SK-N-SH (cell line): ENCODE measurements at regions not wholly inside any gene's neighbourhood (a gene's known extent, or its start where the extent isn't known, plus 50 kb on each side); places are given as distances from the start of the nearest gene placed in this dataset.

Source experiments
- CTCF ChIA-PET: fragments of 300-600, 350-600 bp; formaldehyde crosslinking; extraction: SDS; loops from one replicate; lab custom pipeline; 2021; lab: Yijun Ruan, JAX
- POLR2A ChIA-PET: fragments of 350-600 bp; sonication (Branson Sonifier 250); formaldehyde crosslinking; extraction: SDS; loops from one replicate; lab custom pipeline; 2020; ENCODE audit warnings: antibody characterized with exemption, inconsistent platforms; lab: Yijun Ruan, JAX
- DNase-seq: peaks from one replicate; pipeline ENCODE4 v3.0.0; 2012
- H2AFZ ChIP-seq: fragments of 200-600 bp; sonication (generic); 2 replicates; pipeline ENCODE4 v1.8.1; 2016; ENCODE audit warnings: antibody characterized with exemption, mild to moderate bottlenecking, low read depth
- H3F3A ChIP-seq: fragments of 200-600 bp; sonication (generic); replicated peaks from 2 replicates; pipeline ENCODE3; 2016; ENCODE audit warnings: antibody characterized with exemption, mild to moderate bottlenecking; ENCODE audit not compliant: insufficient read depth
- H3K27ac ChIP-seq, 2 experiments: fragments of 200-500 bp in 1 of 2; fragments of 200-600 bp in 1 of 2; sonication (Bioruptor generic) in 1 of 2; sonication (generic), shearing (Covaris generic) in 1 of 2; 2 replicates each; pipeline versions ENCODE4 v1.5.1 to v1.6.1; 2014 to 2016; ENCODE audit warnings: low read depth in 2 of 2, inconsistent platforms in 1 of 2, low read length in 1 of 2, mild to moderate bottlenecking in 1 of 2, mixed read lengths in 1 of 2
- H3K27me3 ChIP-seq: fragments of 200-600 bp; sonication (generic), shearing (Covaris generic); 2 replicates; pipeline ENCODE4 v1.6.1; 2016; ENCODE audit warnings: mixed run types; ENCODE audit not compliant: insufficient read depth
- H3K36me3 ChIP-seq, 2 experiments: fragments of 200-500 bp in 1 of 2; fragments of 200-600 bp in 1 of 2; sonication (Bioruptor generic) in 1 of 2; sonication (generic) in 1 of 2; replicated peaks in 1 of 2; 2 replicates each; pipeline versions ENCODE3 to v1.5.1; 2014 to 2016; ENCODE audit warnings: low read length in 1 of 2, mild to moderate bottlenecking in 1 of 2; ENCODE audit not compliant: insufficient read depth in 2 of 2, control insufficient read depth in 1 of 2
- H3K4me1 ChIP-seq, 2 experiments: fragments of 200-500 bp in 1 of 2; fragments of 200-600 bp in 1 of 2; sonication (Bioruptor generic) in 1 of 2; sonication (generic), shearing (Covaris generic) in 1 of 2; 2 replicates each; pipeline versions ENCODE4 v1.5.1 to v1.6.1; 2014 to 2016; ENCODE audit warnings: low read depth in 1 of 2, low read length in 1 of 2, mixed run types in 1 of 2; ENCODE audit not compliant: insufficient read depth in 2 of 2, control insufficient read depth in 1 of 2
- H3K4me2 ChIP-seq: fragments of 200-600 bp; sonication (generic), shearing (Covaris generic); 2 replicates; pipeline ENCODE4 v1.6.1; 2017; ENCODE audit warnings: mixed run types
- H3K4me3 ChIP-seq, 2 experiments: fragments of 200-500 bp in 1 of 2; fragments of 200-600 bp in 1 of 2; sonication (Bioruptor generic) in 1 of 2; sonication (generic), shearing (Covaris generic) in 1 of 2; 2 replicates each; pipeline versions ENCODE4 v1.5.1 to v1.8.1; 2014 to 2016; ENCODE audit warnings: low read depth in 2 of 2, inconsistent platforms in 1 of 2, low read length in 1 of 2, mild to moderate bottlenecking in 1 of 2, mixed read lengths in 1 of 2, moderate library complexity in 1 of 2
- H3K79me2 ChIP-seq: fragments of 200-600 bp; sonication (generic); 2 replicates; pipeline ENCODE4 v1.8.1; 2017; ENCODE audit warnings: mild to moderate bottlenecking; ENCODE audit not compliant: insufficient read depth
- H3K9ac ChIP-seq: fragments of 200-600 bp; sonication (generic); 2 replicates; pipeline ENCODE4 v1.6.1; 2017; ENCODE audit warnings: mixed run types
- H3K9me2 ChIP-seq: fragments of 200-600 bp; sonication (generic); 2 replicates; pipeline ENCODE4 v1.6.1; 2017; ENCODE audit warnings: mixed run types
- H3K9me3 ChIP-seq: fragments of 200-600 bp; sonication (generic); 2 replicates; pipeline ENCODE4 v1.6.1; 2017; ENCODE audit warnings: mixed run types, mild to moderate bottlenecking, moderate library complexity
- H4K20me1 ChIP-seq: fragments of 200-600 bp; sonication (generic); 2 replicates; pipeline ENCODE4 v1.6.1; 2017; ENCODE audit warnings: mild to moderate bottlenecking, mixed run types; ENCODE audit not compliant: insufficient read depth
- CHD2 ChIP-seq: fragments of 150-350 bp; IDR thresholded peaks from 2 replicates; pipeline ENCODE4 v1.6.1; 2018; ENCODE audit warnings: low read length; ENCODE audit not compliant: partially characterized antibody
- EP300 ChIP-seq, 2 experiments: IDR thresholded peaks; 2 replicates each; pipeline versions ENCODE4 v1.4.0 to v1.6.1; 2012; ENCODE audit warnings: borderline replicate concordance in 1 of 2, low read depth in 1 of 2, low read length in 1 of 2
- EZH2phosphoT487 ChIP-seq: fragments of 200-600 bp; sonication (generic); IDR thresholded peaks from 2 replicates; pipeline ENCODE4 v1.6.1; 2017; ENCODE audit warnings: low read depth, mixed run types, mild to moderate bottlenecking, antibody characterized with exemption, moderate library complexity, borderline replicate concordance
- FOSL2 ChIP-seq: IDR thresholded peaks from 2 replicates; pipeline ENCODE4 v1.4.0; 2012; ENCODE audit warnings: low read depth, mild to moderate bottlenecking, moderate library complexity, borderline replicate concordance
- FOXJ3 ChIP-seq: sonication (generic); formaldehyde crosslinking; IDR thresholded peaks from 2 replicates; pipeline ENCODE4 v1.5.1; 2020; ENCODE audit warnings: mild to moderate bottlenecking, missing genetic modification reagents
- FOXM1 ChIP-seq: IDR thresholded peaks from 2 replicates; pipeline ENCODE4 v1.4.0; 2012; ENCODE audit warnings: low read depth, mild to moderate bottlenecking
- NFIC ChIP-seq: IDR thresholded peaks from 2 replicates; pipeline ENCODE4 v1.4.0; 2012; ENCODE audit warnings: borderline replicate concordance
- POLR2AphosphoS5 ChIP-seq: IDR thresholded peaks from 2 replicates; pipeline ENCODE4 v1.6.1; 2012; ENCODE audit warnings: low read depth, low read length
- RAD21 ChIP-seq: IDR thresholded peaks from 2 replicates; pipeline ENCODE4 v1.6.1; 2012; ENCODE audit warnings: mild to moderate bottlenecking, low read length
- RFX5 ChIP-seq: IDR thresholded peaks from 2 replicates; pipeline ENCODE4 v1.6.1; 2012; ENCODE audit warnings: mild to moderate bottlenecking, improper control_type of control experiment, low read length
- RXRA ChIP-seq: IDR thresholded peaks from 2 replicates; pipeline ENCODE4 v1.4.0; 2012; ENCODE audit warnings: low read depth, mild to moderate bottlenecking, borderline replicate concordance
- SMC3 ChIP-seq: IDR thresholded peaks from 2 replicates; pipeline ENCODE4 v1.6.1; 2012; ENCODE audit warnings: low read depth, low read length, improper control_type of control experiment
- TAF1 ChIP-seq: IDR thresholded peaks from 2 replicates; pipeline ENCODE4 v1.6.1; 2012; ENCODE audit warnings: low read depth, mild to moderate bottlenecking, low read length, moderate library complexity, borderline replicate concordance
- TCF12 ChIP-seq: IDR thresholded peaks from 2 replicates; pipeline ENCODE4 v1.4.0; 2012
- YY1 ChIP-seq: IDR thresholded peaks from 2 replicates; pipeline ENCODE4 v1.4.0; 2012; ENCODE audit warnings: low read depth, mild to moderate bottlenecking
- WGBS: methylation state at CpG from one replicate; pipeline ENCODE4 v1.1.6; 2017; ENCODE audit warnings: low lambda C conversion rate; 5-methylcytosine and 5-hydroxymethylcytosine counted together
- TF ChIP-seq, protein P1 (sequence below): fragments of 150-350 bp; IDR thresholded peaks from 2 replicates; pipeline ENCODE4 v1.6.1; 2016; ENCODE audit warnings: mild to moderate bottlenecking, low read depth, low read length
- TF ChIP-seq, protein P2 (sequence below): IDR thresholded peaks from 2 replicates; pipeline ENCODE4 v1.4.0; 2012; ENCODE audit warnings: low read depth, borderline replicate concordance
- TF ChIP-seq, protein P3 (sequence below): IDR thresholded peaks from 2 replicates; pipeline ENCODE4 v1.4.0; 2012; ENCODE audit warnings: low read depth, borderline replicate concordance
- TF ChIP-seq, protein P4 (sequence below): fragments of 200-600 bp; sonication (generic); IDR thresholded peaks from 2 replicates; pipeline ENCODE4 v1.6.1; 2017; ENCODE audit warnings: antibody characterized with exemption, mild to moderate bottlenecking, moderate library complexity
- TF ChIP-seq, protein P5 (sequence below): fragments of 150-350 bp; IDR thresholded peaks from 2 replicates; pipeline ENCODE4 v1.6.1; 2017; ENCODE audit warnings: antibody characterized with exemption, low read length, low read depth, borderline replicate concordance
- TF ChIP-seq, protein P6 (sequence below): IDR thresholded peaks from 2 replicates; pipeline ENCODE4; 2012

DNA sequence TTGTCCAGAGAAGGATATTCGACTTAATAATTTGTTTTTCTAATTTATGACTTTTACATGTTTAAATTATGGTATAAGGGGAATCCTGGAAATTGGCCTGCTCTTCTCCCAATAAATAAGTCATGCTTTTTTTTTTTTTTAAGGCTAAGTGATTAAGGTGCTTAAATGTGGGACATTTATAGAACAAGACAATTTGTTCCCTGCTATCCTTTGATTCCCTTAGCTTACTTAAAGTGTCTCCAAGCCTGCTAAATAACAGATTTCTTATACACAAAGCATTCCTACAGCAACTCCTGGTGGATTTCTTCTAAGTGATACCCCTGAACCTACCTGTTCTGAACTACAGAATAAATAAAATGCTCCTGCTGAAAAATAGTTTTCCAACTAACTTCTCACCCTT lies 233.0 kb upstream of the UGT8 start:
- Histone ChIP-seq H3K9ac (no peak overlapping the region), H3K4me2 (no peak overlapping the region), H4K20me1 (no peaks in the 10 kb centered on the region), H3K79me2 (peaks cover 35% of the 10 kb centered on the region), H2AFZ (no peak overlapping the region), H3K9me3 (no peaks in the 10 kb centered on the region), H3K27me3 (no peaks in the 10 kb centered on the region), H3K36me3 (no peaks in the 10 kb centered on the region), H3K27ac (peak overlapping the region; percentile 11 to 83; a peak in 3 of 4 replicates), H3K9me2 (no peaks in the 10 kb centered on the region), H3F3A (peaks cover 14% of the 10 kb centered on the region), H3K4me1 (peaks cover 0 to 4% of the 10 kb centered on the region in 2 experiments; a peak in 1 of 4 replicates), H3K4me3 (no peak overlapping the region)
- DNase-seq = no peak
- POLR2A ChIA-PET = no interaction called here
- CTCF ChIA-PET = no interaction called here
- WGBS = 58% methylated on average over 1 of the region's 1 CpG
- no peak for TF ChIP-seq TCF12
- TF ChIP-seq YY1 = no peak
- no peak for TF ChIP-seq TAF1
- TF ChIP-seq, protein P1, sequence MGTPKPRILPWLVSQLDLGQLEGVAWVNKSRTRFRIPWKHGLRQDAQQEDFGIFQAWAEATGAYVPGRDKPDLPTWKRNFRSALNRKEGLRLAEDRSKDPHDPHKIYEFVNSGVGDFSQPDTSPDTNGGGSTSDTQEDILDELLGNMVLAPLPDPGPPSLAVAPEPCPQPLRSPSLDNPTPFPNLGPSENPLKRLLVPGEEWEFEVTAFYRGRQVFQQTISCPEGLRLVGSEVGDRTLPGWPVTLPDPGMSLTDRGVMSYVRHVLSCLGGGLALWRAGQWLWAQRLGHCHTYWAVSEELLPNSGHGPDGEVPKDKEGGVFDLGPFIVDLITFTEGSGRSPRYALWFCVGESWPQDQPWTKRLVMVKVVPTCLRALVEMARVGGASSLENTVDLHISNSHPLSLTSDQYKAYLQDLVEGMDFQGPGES = no peak
- TF ChIP-seq NFIC = no peak
- TF ChIP-seq CHD2 = no peak
- TF ChIP-seq, protein P2, sequence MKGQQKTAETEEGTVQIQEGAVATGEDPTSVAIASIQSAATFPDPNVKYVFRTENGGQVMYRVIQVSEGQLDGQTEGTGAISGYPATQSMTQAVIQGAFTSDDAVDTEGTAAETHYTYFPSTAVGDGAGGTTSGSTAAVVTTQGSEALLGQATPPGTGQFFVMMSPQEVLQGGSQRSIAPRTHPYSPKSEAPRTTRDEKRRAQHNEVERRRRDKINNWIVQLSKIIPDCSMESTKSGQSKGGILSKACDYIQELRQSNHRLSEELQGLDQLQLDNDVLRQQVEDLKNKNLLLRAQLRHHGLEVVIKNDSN = no peak
- TF ChIP-seq, protein P3, sequence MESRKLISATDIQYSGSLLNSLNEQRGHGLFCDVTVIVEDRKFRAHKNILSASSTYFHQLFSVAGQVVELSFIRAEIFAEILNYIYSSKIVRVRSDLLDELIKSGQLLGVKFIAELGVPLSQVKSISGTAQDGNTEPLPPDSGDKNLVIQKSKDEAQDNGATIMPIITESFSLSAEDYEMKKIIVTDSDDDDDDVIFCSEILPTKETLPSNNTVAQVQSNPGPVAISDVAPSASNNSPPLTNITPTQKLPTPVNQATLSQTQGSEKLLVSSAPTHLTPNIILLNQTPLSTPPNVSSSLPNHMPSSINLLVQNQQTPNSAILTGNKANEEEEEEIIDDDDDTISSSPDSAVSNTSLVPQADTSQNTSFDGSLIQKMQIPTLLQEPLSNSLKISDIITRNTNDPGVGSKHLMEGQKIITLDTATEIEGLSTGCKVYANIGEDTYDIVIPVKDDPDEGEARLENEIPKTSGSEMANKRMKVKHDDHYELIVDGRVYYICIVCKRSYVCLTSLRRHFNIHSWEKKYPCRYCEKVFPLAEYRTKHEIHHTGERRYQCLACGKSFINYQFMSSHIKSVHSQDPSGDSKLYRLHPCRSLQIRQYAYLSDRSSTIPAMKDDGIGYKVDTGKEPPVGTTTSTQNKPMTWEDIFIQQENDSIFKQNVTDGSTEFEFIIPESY = no peak
- no peak for TF ChIP-seq FOXJ3 (CRISPR knock-in tag)
- no peak for TF ChIP-seq EP300 (IDR thresholded peaks at IDR 0.05; ENCODE audit: borderline replicate concordance in 1 of 2, low read depth in 1 of 2, low read length in 1 of 2)
- no peak for TF ChIP-seq RAD21
- no peak for TF ChIP-seq RXRA

DNA sequence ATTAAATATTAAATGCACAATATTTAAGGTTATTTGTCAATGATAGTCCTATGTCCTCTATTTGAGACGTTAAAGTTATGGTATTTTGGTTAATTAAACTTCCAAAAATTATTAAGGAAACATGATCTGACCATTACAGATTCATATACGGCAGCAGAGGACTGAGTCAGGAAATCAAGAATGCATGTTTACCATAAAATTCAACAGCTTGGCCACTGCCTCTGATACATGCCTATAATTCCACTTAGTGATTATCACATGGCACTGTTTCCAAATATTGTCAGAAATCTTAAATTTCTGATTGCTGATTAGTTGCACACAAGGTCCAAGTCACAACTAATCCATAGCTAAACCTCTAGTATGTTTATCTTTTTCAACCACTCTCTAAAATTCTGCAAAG lies 232.2 kb upstream of the UGT8 start:
- H3K4me1 ChIP-seq = peaks cover 0 to 4% of the 10 kb centered on the region in 2 experiments; a peak in 1 of 4 replicates
- H3K27ac ChIP-seq = 0 out of 4 replicates have a peak overlapping the region, but pooled peaks of 1 of the 2 experiments have one; percentile 5
- TF ChIP-seq TCF12 (no peak), FOSL2 (no peak), RFX5 (no peak), EZH2phosphoT487 (no peak), NFIC (no peak), POLR2AphosphoS5 (no peak), SMC3 (no peak), FOXM1 (no peak), YY1 (no peak), FOXJ3 (CRISPR knock-in tag) (no peak)
- TF ChIP-seq, protein P4, sequence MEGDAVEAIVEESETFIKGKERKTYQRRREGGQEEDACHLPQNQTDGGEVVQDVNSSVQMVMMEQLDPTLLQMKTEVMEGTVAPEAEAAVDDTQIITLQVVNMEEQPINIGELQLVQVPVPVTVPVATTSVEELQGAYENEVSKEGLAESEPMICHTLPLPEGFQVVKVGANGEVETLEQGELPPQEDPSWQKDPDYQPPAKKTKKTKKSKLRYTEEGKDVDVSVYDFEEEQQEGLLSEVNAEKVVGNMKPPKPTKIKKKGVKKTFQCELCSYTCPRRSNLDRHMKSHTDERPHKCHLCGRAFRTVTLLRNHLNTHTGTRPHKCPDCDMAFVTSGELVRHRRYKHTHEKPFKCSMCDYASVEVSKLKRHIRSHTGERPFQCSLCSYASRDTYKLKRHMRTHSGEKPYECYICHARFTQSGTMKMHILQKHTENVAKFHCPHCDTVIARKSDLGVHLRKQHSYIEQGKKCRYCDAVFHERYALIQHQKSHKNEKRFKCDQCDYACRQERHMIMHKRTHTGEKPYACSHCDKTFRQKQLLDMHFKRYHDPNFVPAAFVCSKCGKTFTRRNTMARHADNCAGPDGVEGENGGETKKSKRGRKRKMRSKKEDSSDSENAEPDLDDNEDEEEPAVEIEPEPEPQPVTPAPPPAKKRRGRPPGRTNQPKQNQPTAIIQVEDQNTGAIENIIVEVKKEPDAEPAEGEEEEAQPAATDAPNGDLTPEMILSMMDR = no peak
- TF ChIP-seq, protein P5, sequence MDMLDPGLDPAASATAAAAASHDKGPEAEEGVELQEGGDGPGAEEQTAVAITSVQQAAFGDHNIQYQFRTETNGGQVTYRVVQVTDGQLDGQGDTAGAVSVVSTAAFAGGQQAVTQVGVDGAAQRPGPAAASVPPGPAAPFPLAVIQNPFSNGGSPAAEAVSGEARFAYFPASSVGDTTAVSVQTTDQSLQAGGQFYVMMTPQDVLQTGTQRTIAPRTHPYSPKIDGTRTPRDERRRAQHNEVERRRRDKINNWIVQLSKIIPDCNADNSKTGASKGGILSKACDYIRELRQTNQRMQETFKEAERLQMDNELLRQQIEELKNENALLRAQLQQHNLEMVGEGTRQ = no peak
- TF ChIP-seq, protein P6, sequence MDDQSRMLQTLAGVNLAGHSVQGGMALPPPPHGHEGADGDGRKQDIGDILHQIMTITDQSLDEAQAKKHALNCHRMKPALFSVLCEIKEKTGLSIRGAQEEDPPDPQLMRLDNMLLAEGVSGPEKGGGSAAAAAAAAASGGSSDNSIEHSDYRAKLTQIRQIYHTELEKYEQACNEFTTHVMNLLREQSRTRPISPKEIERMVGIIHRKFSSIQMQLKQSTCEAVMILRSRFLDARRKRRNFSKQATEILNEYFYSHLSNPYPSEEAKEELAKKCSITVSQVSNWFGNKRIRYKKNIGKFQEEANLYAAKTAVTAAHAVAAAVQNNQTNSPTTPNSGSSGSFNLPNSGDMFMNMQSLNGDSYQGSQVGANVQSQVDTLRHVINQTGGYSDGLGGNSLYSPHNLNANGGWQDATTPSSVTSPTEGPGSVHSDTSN = no peak

More for the DNA sequence above, 232.2 kb upstream of the UGT8 start:
- peaks cover 14% of the 10 kb centered on the region for H3F3A ChIP-seq
- DNase-seq = no peak
- H3K36me3 ChIP-seq = no peaks in the 10 kb centered on the region
- no peaks in the 10 kb centered on the region for H3K27me3 ChIP-seq
- H3K9me2 ChIP-seq = no peaks in the 10 kb centered on the region
- no peaks in the 10 kb centered on the region for H3K9me3 ChIP-seq
- peaks cover 31% of the 10 kb centered on the region for H3K79me2 ChIP-seq
- H3K9ac ChIP-seq = no peak overlapping the region
- CTCF ChIA-PET = no interaction called here
- H3K4me3 ChIP-seq = no peak overlapping the region
- WGBS = 68% methylated on average over 2 of the region's 2 CpGs
- no peaks in the 10 kb centered on the region for H4K20me1 ChIP-seq
- H3K4me2 ChIP-seq = no peak overlapping the region
- POLR2A ChIA-PET = no interaction called here
- H2AFZ ChIP-seq = peak overlapping the region; percentile 13; the same call in 1 of the 2 replicates
